ENCODE measurements at regions not wholly inside any gene's neighbourhood (a gene's known extent, or its start where the extent isn't known, plus 50 kb on each side); places are given as distances from the start of the nearest gene placed in this dataset.

DNA sequence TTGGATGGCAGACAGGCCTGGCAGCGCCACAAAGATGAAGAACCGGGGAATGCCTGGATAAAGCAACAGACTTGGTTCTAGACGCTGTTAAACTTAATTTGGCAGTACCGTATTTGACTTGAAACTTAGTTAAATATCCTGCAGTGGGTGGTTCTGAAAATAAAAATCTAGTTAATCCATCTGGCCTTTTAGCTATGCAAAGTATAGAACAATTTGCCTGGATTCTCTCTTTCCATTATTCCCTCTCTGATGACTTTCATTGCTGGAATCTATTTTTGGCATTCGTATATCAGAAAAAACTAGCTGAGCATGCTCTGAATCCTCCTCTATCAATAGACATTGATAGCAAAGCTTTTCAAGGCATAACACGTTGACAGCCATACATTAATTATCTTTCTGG is 203.6 kb downstream of the MACC1 start:
- TF ChIP-seq, protein P1, sequence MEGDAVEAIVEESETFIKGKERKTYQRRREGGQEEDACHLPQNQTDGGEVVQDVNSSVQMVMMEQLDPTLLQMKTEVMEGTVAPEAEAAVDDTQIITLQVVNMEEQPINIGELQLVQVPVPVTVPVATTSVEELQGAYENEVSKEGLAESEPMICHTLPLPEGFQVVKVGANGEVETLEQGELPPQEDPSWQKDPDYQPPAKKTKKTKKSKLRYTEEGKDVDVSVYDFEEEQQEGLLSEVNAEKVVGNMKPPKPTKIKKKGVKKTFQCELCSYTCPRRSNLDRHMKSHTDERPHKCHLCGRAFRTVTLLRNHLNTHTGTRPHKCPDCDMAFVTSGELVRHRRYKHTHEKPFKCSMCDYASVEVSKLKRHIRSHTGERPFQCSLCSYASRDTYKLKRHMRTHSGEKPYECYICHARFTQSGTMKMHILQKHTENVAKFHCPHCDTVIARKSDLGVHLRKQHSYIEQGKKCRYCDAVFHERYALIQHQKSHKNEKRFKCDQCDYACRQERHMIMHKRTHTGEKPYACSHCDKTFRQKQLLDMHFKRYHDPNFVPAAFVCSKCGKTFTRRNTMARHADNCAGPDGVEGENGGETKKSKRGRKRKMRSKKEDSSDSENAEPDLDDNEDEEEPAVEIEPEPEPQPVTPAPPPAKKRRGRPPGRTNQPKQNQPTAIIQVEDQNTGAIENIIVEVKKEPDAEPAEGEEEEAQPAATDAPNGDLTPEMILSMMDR (IDR thresholded peaks at IDR 0.05; ENCODE audit: insufficient read depth, low read length, poor library complexity, severe bottlenecking) = no peak
- no peak for TF ChIP-seq EZH2phosphoT487 (conservative IDR thresholded peaks at IDR 0.05; ENCODE audit: low read length)

Measured in SU-DHL-6 (cell line).